ENCODE measurements at regions not wholly inside any gene's neighbourhood (a gene's known extent, or its start where the extent isn't known, plus 50 kb on each side); places are given as distances from the start of the nearest gene placed in this dataset.

- ATAC-seq: no peak
Observed at GRCh38 chr7:52695973-52696595, 339.3 kb upstream of the POM121L12 start.

- no peak for ATAC-seq
Observed at GRCh38 chr7:52691257-52691656, 344.2 kb upstream of the POM121L12 start.

- no peak for ATAC-seq
Observed at GRCh38 chr7:52689912-52690311, 345.5 kb upstream of the POM121L12 start.

DNA sequence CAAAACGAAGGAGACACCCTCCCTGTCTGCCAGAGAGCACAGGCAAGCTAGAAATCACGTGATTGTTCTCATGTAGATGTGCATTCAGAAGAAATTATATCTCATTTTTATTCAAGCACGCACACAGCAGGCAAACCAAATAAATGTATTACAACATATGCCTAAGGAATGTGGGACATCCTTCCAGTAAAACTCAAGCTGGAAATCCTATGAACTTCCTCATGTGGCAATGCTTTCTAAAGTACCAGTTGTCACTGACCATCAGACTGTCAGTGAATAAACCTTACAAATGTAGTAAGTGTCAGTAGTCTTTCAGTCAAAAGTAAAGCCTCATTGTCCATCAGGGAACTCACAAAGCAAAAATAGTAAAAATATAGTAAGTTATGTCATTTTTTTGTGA, 350.1 kb upstream of the POM121L12 start:
- ATAC-seq: no peak

DNA sequence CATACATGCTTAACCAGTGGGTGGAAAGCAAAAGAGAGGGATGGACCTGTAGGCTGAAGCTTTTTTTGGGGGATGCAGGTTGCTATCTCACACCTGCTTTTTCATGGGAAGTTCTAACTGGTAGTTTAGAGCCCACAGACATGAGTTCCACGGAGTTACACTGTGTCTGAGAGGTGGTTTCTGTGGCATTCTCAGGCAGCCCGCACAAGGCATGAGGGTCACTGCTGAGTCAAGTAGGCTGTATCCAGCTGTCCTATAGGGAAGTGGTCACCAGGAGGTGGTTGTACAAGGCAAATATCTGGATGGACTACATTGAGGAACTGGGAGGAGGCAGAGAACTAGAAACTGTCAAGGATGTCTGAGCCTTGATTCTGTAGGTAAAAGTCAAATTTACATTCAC, 351.0 kb upstream of the POM121L12 start:
- ATAC-seq: no peak

DNA sequence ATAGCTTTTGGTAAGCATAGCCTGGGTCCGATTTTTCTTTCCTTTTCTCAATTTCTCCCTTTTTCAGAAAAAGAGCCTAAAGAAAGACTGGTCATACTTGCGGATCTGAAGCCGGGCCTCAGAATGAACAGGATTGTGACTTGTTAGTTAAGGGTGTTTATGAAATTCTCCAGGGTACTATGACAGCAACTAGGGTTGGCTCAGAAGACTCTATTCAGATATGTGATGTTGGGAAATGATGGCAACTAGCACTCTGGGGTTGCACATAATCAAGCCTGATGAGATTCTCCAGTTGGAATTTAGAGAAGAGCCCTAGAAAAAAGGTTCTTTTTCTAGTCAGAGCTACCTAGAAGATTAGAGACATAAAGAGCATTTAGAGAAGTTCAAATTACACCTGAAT, 352.4 kb upstream of the POM121L12 start:
- ATAC-seq: no peak

- no peak for ATAC-seq
Observed at GRCh38 chr7:52670608-52671225, 364.7 kb upstream of the POM121L12 start.

DNA sequence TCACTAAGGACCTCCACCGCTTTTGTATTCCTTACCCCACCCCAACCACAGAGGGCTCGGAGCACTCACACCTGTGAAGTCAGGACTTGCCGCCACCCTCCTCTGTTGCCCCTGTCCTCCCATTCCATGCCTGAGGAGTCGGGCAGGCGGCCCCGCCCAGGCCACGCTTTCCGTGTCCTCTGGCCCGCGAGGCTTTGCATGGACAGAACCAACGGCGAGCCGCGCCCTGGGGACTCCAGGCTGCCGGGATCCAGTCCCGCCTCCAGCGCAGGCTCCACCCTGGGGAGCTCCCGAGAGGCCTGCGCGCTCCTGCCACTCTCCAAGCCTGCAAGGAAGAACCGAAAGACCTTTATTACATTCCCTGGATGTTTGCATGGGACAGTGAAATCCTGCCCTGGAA, 366.4 kb upstream of the POM121L12 start:
- ATAC-seq: no peak

- ATAC-seq: no peak
Observed at GRCh38 chr7:52668435-52668834, 367.0 kb upstream of the POM121L12 start.

- no peak for ATAC-seq
Observed at GRCh38 chr7:52659178-52659577, 376.3 kb upstream of the POM121L12 start.

- no peak for ATAC-seq
Observed at GRCh38 chr7:52656098-52656497, 379.3 kb upstream of the POM121L12 start.

DNA sequence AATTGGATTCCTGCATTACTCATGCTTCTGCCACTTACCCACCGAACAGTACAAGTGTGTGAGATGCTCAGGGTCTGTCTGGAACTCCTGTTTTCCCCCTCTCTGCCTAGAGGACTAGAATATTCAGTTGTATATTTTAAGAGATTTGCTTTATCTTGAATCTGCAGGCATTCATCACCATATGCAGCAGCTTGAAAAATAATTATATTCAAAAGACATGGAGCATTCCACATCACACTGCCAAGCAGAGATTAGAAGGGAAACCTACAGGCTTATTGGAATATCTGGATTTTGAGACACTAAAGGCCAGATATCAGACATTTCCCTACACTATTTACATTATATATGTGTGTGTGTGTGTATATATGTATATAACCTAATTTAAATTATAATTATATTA, 382.8 kb upstream of the POM121L12 start:
- ATAC-seq: no peak

GRCh38 chr7:52648872-52649271, 386.6 kb upstream of the POM121L12 start:
- ATAC-seq: no peak

DNA sequence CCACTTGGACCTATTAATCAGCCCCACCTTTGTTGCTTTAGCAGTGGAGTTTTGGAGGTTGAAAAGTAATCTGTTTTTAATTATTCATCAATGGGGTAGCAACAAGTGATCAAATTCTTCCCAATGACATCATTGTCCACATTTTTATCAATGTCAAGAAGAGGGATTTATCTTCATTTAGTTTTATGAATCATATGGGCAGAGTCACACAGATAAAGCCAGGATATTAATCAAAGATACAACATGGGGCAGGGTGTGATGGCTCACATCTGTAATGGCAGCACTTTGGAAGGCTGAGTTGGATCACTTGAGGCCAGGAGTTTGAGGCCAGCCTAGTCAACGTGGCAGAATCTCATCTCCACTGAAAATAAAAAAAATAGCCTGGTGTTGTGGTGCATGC, 388.4 kb upstream of the POM121L12 start:
- ATAC-seq: no peak

DNA sequence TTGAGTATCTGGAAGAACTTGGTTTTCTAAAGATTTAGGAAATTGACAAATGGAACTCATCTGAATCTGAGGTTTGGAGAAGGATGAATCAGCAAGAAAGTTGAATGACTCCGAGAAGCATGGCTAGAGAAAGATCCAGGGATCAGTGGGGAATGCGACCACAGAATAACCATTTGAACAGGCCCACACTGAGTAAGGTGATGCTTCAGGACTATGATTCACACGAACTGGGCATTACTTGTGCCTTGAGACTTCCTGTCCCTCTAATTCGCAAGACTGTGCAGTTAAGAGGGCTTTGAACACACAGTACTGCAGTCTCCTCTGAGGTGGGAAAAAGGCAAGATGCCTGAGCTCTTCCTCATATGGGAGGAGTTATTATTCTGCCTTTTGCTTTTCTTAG, 395.5 kb upstream of the POM121L12 start:
- ATAC-seq: no peak

GRCh38 chr7:52639126-52639525, 396.3 kb upstream of the POM121L12 start:
- ATAC-seq: no peak

GRCh38 chr7:52635021-52635420, 400.4 kb upstream of the POM121L12 start:
- no peak for ATAC-seq

- no peak for ATAC-seq
Observed at GRCh38 chr7:52620849-52621248, 414.6 kb upstream of the POM121L12 start.

- no peak for ATAC-seq
Observed at GRCh38 chr7:52616552-52616951, 418.9 kb upstream of the POM121L12 start.

DNA sequence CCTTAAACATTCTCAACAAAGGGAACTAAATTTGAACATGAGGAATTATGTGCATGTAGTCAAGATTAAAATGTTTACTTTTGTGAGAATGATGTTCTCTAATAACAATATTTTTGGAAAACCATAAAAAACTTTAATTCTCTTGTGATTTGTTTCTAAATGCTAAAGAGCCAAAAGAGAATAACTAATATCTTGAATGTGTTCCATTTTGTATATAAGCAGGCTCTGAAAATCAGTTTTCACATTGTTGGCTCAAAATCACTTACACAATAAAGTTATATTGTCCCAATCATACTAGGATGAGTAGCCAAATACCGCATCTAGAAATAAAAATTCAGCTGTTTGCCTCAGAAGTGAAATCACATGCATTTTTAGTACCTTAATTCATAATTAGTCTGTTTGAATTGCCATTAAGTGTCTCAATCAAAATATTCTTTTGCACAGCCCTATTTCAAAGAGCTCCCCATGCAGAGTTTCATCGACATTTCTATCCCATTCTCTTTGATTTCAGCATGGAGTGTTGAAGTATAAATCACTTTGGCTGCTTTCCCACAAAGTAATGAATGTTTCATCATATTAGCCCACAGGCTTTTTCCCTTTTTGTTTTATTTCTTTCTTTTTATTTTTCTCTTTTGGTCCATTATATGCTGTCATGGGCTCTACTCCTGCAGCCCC, 420.3 kb upstream of the POM121L12 start:
- no peak for ATAC-seq

DNA sequence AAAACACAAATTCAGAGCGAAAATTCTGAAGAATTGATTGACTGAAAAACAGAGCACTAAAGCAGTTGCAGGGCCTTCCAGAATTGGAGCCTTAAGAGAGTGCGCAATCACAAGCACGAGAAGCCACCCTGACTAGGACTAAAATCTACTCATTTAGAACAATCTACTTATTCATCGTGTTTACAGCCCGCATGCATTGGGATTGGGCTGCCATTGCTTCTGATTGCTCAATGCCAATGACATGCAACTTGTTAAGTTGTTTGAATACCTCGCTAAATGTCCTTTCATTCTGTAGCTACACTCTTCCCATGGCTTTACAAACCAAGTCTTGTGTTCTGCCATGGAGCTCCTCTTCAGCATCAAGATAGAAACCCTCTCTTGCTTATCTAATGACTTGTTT, 425.9 kb upstream of the POM121L12 start:
- ATAC-seq: no peak

GRCh38 chr7:52592698-52593097, 442.7 kb upstream of the POM121L12 start:
- no peak for ATAC-seq

- ATAC-seq: no peak
Observed at GRCh38 chr7:52586704-52587103, 448.7 kb upstream of the POM121L12 start.

DNA sequence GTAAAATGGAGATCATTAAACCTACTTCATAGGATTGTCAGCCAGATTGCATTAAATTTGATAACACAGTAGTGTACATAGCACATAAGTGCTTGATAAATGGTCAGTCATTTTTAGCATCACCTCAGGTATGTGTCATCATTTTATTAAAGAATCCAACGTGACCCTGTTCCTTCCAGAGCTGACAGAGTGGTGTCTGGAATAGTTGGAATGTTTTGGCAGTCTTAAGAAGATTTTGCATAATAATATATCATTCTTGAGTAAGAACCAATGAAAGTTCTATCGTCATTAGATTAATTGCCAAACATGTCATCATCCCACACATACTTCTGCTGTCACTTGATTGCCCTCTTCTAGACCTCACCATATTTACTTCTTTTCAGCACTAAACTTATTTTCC, 451.4 kb upstream of the POM121L12 start:
- ATAC-seq: no peak

Data from activated CD4-positive, CD25-positive, alpha-beta regulatory T cell treated with anti-CD3 and anti-CD28 coated beads, Interleukin-2, amount 50 U/mL, for 24 hours (primary cell).